Tibial nerve (tissue), 4 donors: ENCODE measurements at regions not wholly inside any gene's neighbourhood (a gene's known extent, or its start where the extent isn't known, plus 50 kb on each side); places are given as distances from the start of the nearest gene placed in this dataset.

Experiments used
- EP300 ChIP-seq, 2 donors: sonication (generic); formaldehyde crosslinking; IDR thresholded peaks; one replicate each; pipeline ENCODE4 v1.6.1; 2017; ENCODE audit warnings: antibody characterized with exemption in 2 of 2, mild to moderate bottlenecking in 1 of 2
- POLR2A ChIP-seq, 2 donors: fragments of 450-650 bp; IDR thresholded peaks; one replicate each; pipeline ENCODE4 v1.6.1; 2017; ENCODE audit warnings: antibody characterized with exemption in 2 of 2, mild to moderate bottlenecking in 2 of 2, moderate library complexity in 2 of 2
- TF ChIP-seq, protein P1 (sequence below), 5 experiments: fragments of 200-600 bp in 3 of 5; fragments of 450-650 bp in 2 of 5; sonication (generic) in 3 of 5; IDR thresholded peaks; one replicate each; pipeline ENCODE4 v1.5.1; 2016 to 2019; ENCODE audit warnings: antibody characterized with exemption in 5 of 5, mild to moderate bottlenecking in 3 of 5, moderate library complexity in 2 of 5

DNA sequence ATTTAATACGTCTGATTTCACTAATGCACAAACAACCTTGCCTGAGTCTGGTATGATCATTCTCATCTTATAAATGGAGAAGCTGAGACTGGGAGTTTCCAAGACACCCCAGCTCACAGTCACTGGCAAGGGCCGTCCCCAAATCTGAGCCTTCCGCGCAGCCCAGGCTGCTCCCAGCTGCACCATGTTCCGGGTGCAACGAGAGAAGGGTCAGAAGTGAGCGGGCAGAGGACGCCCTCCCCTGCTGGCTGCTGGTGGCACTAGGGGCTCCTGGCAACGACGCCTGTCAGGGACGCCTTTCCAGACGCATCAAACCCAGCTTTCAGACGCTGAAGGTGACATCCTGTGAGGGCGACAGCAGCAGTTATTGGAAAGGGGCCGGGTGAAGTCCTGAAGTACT lies 115.3 kb upstream of the PROKR2 start:
- no peak for TF ChIP-seq POLR2A (IDR thresholded peaks at IDR 0.05)
- TF ChIP-seq, protein P1, sequence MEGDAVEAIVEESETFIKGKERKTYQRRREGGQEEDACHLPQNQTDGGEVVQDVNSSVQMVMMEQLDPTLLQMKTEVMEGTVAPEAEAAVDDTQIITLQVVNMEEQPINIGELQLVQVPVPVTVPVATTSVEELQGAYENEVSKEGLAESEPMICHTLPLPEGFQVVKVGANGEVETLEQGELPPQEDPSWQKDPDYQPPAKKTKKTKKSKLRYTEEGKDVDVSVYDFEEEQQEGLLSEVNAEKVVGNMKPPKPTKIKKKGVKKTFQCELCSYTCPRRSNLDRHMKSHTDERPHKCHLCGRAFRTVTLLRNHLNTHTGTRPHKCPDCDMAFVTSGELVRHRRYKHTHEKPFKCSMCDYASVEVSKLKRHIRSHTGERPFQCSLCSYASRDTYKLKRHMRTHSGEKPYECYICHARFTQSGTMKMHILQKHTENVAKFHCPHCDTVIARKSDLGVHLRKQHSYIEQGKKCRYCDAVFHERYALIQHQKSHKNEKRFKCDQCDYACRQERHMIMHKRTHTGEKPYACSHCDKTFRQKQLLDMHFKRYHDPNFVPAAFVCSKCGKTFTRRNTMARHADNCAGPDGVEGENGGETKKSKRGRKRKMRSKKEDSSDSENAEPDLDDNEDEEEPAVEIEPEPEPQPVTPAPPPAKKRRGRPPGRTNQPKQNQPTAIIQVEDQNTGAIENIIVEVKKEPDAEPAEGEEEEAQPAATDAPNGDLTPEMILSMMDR (IDR thresholded peaks at IDR 0.05) = no peak
- TF ChIP-seq EP300 (IDR thresholded peaks at IDR 0.05) = no peak
